ENCODE measurements at regions not wholly inside any gene's neighbourhood (a gene's known extent, or its start where the extent isn't known, plus 50 kb on each side); places are given as distances from the start of the nearest gene placed in this dataset.
"Not testable (repeated sequence)": the region's sequence is repeated elsewhere in the genome, so short reads cannot be mapped to it uniquely, and the experiment has no call there.

- DNase-seq (ENCODE audit: low read depth in 2 of 2) = no peak
Observed at GRCh38 chrX:7522860-7523259, 320.1 kb upstream of the VCX start.

DNA sequence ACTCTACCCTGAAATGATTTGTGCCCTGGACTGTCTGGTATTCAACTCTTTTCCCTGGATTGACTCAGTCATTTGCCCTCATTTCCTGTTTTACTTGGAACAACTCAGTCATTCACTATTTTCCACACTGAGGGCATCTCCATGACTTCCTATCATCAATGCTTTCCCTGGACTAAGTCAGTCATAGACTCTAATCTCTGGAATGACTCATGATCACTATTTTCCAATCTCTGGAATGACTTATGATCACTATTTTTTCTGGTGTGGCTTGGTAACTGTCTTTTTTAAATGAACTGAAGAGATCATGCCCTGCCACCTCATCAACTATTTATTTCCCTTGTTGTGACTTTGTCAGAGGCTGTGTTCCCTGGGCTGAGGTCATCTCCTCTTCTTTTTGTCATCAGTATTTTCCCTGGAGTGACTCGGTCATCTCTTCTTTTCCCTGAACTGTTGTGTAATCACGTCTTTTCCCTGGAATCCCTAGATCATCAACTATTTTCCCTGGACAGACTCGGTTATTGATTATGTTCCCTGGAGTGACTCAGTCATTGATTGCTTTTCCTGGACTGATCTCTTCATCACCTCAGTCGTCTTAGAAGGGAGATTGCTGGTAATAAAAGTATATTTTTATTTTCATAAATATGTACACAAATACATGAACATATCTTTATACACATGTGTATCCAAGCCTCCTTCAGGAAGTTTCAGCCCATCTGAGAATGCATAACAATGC, 327.1 kb upstream of the VCX start:
- no peak for DNase-seq (ENCODE audit: low read depth in 2 of 2)

DNA sequence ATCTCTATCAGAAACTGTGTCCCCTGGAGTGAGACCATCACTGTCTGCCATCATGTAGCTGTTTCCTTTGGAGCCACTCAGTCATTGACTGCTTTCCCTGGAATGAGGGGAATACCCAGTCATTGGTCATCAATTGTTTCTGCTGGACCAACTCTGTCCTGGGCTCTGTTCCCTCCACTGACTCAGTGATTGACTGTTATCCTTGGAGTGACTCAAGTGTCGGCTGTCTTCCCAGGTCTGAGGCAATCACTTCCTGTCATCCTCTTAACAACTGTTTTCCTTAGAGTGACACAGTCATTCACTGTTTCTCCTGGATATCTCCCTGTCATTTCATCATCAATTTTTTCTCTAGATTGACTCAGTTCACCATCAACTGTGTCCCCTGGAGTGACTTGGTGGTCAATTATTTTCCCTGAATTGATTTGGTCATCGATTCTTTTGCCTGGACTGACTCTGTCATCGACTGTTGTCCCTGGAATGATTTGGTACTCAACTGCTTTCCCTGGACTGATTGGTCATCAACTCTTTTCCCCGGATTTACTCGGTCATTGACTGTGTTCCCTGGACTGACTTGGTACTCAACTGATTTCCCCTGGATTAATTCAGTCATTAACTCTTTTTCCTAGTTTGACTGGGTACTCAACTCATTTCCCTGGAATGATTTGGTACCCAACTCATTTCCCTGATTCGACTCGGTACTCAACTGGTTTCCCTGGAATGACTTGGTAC, 327.9 kb upstream of the VCX start:
- DNase-seq (ENCODE audit: low read depth in 2 of 2) = no peak

DNA sequence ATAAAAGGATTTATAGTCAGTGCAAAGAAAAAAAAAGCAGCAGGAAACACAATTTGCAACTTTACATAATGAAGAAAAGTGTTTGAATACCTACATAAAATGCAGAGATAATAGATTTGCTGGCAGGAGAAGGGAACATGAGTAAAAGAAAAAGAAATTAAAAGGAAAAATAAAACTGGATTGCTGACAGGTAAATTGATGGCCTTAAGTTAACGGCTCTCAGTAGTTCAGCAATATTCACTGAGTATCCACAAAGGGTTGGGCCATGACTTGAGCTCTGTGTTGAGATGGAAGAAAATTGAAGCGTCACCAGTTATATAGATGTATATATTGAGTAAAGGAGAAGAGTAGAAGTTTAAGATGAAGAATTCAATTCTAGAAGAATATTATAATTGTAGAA, 330.1 kb upstream of the VCX start:
- DNase-seq (ENCODE audit: low read depth in 2 of 2) = no peak

GRCh38 chrX:7503251-7503650, 339.7 kb upstream of the VCX start:
- no peak for DNase-seq (ENCODE audit: low read depth in 2 of 2)

DNA sequence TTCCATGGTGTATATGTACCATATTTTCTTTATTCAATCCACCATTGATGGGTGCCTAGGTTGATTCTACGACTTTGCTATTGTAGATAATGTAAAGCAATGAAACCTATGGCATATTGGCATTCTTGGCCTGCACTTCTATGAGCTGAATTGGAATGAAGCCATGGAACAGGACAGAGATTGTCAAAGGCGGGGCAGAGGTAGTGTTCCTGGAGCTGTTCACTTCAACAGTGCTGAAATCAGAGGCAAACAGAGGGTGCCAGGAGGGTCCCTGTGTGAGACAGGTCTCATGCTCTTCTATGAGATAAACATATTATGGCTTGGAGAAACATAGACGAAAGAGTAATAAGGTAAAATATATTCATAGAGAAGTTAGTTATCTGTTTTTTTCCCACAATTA, 342.6 kb upstream of the VCX start:
- DNase-seq (ENCODE audit: low read depth in 2 of 2) = no peak

- no peak for DNase-seq (ENCODE audit: low read depth in 2 of 2)
Observed at GRCh38 chrX:7486505-7486904, 338.6 kb upstream of the PUDP start.

GRCh38 chrX:7485061-7485460, 337.1 kb upstream of the PUDP start:
- no peak for DNase-seq (ENCODE audit: low read depth in 2 of 2)

DNA sequence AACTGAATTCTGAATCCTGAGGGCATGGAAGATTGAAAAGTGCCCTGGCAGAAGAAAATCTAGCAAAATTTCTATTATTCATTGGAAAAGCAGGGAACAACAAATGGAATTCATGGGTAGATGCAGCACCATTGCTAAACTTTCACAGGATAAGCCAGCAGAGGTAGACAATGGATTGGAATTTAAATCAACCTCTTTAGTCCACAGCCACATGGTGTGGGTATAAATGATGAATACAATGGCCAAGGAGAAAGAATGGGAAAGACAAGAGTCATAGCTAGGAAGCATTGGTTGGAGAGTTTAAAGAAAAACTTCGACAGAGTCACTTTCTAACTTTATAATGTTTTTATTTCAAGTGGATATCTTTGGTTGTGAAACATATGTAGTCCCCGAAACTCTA, 332.8 kb upstream of the PUDP start:
- no peak for DNase-seq (ENCODE audit: low read depth in 2 of 2)

- no peak for DNase-seq (ENCODE audit: low read depth in 2 of 2)
Observed at GRCh38 chrX:7462110-7462509, 314.2 kb upstream of the PUDP start.

- DNase-seq (ENCODE audit: low read depth in 2 of 2) = not testable (repeated sequence)
Observed at GRCh38 chrX:7461051-7461450, 313.1 kb upstream of the PUDP start.

- no peak for DNase-seq (ENCODE audit: low read depth in 2 of 2)
Observed at GRCh38 chrX:7447801-7448499, 300.0 kb upstream of the PUDP start.

DNA sequence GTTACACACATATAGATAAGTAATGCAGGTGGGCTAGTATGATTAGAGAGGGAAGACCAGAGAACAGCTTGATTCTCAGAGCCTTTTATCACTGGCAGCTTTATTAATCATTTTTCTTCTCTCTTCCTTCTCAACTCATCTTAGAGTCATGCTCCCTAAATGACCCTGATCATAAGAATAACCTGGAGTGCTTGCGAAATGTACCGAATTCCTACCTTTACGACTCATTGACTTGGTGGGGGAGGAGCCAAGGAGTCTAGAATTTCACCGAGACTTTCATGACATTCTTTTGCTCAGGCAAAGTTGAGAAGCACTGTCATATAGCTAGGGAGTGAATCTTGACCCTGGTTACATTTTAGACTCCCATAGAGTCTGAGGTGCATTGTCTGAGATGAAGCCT, 298.9 kb upstream of the PUDP start:
- no peak for DNase-seq (ENCODE audit: low read depth in 2 of 2)

DNA sequence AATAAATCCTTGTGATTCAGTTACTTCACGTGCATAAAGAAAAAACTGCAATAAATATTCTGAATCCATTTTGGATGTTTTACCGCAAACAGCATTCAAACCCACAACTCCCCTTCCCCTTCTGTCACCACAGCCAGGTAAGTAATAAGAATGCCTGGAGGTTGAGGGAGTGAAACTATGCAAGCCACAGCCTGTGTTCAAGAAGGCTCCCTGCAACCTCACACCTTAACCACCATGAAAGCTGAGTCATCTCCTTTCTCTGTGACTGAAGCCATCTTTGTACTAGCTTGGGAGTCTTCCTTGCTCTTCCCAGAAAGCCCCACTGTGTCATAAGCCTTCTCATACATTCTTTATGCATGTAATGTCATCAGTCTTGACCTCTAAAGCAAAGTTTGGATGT, 297.0 kb upstream of the PUDP start:
- DNase-seq (ENCODE audit: low read depth in 2 of 2) = no peak

DNA sequence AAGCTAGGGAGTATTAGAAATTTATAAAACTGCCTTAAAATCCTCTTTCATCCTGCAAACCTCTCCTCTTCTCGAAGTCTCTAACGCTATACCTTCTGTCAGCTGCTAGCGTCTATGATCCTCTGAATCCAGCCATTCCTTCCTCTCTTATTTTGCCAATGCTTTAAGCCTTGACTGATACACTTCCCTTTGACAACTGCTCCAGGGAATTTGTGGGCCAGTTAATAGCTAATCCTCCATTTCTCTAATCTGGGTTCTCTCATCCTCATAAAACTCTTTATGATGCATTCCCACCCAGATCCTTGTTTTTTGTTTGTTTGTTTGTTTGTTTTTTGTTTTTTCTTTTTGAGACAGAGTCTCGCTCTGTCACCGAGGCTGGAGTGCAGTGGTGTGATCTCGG, 293.6 kb upstream of the PUDP start:
- DNase-seq (ENCODE audit: low read depth in 2 of 2) = no peak

GRCh38 chrX:7435822-7436221, 287.9 kb upstream of the PUDP start:
- no peak for DNase-seq (ENCODE audit: low read depth in 2 of 2)

GRCh38 chrX:7432901-7433300, 284.9 kb upstream of the PUDP start:
- DNase-seq (ENCODE audit: low read depth in 2 of 2) = no peak

GRCh38 chrX:7420717-7421116, 272.8 kb upstream of the PUDP start:
- no peak for DNase-seq (ENCODE audit: low read depth in 2 of 2)

DNA sequence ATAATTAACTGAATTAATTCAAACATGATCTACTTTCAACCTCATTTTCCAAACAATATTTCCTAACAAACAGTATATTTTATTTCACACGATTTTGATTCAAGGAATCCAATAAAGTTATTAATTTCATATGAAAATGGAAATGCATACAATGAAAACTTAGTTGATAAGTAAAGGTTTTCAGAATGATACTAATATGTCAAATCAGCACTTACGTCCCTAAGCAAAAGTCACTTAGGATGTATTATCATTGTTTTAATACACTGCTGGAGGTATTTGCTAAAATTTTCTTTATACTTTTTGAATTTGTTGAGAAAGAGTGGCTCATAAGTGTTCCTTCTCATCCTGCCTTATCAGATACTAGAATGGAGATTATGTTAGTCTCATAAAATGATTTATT, 266.8 kb upstream of the PUDP start:
- no peak for DNase-seq (ENCODE audit: low read depth in 2 of 2)

GRCh38 chrX:7412840-7413239, 264.9 kb upstream of the PUDP start:
- DNase-seq (ENCODE audit: low read depth in 2 of 2) = no peak

DNA sequence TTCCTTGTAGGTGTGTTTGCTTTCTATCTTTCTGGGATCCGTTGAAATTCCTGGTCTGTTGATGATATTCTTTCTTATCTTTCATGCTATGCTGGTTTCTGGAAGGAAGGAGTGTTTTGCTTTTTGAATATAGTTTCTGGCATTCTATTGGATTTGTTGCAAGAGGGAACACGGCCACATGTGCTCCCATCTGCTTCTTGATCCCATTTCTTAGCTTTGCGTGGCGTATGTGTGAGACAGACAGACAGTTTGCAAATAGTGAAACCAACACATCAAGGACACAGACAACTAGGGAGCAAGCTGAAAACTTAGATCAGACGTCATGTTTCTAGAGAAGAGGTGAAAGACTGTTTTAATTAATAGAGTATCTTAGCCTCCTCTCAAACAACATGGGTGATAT, 261.9 kb upstream of the PUDP start:
- DNase-seq (ENCODE audit: low read depth in 2 of 2) = no peak

- no peak for DNase-seq (ENCODE audit: low read depth in 2 of 2)
Observed at GRCh38 chrX:7399373-7399772, 251.4 kb upstream of the PUDP start.

GRCh38 chrX:7390441-7390840, 242.5 kb upstream of the PUDP start:
- no peak for DNase-seq (ENCODE audit: low read depth in 2 of 2)
